Hematopoietic multipotent progenitor cell treated with erythropoietin and hydrocortisone succinate and interleukin-3 and kit ligand, for 17 days (in vitro differentiated cells): ENCODE measurements at regions not wholly inside any gene's neighbourhood (a gene's known extent, or its start where the extent isn't known, plus 50 kb on each side); places are given as distances from the start of the nearest gene placed in this dataset.
A peak's percentile ranks its signal among the peaks of the same experiment; 100 is the strongest.

Experiments used
- DNase-seq: peaks from one replicate; pipeline ENCODE4 v3.0.0-alpha.2; 2015; ENCODE audit warnings: low spot score

DNA sequence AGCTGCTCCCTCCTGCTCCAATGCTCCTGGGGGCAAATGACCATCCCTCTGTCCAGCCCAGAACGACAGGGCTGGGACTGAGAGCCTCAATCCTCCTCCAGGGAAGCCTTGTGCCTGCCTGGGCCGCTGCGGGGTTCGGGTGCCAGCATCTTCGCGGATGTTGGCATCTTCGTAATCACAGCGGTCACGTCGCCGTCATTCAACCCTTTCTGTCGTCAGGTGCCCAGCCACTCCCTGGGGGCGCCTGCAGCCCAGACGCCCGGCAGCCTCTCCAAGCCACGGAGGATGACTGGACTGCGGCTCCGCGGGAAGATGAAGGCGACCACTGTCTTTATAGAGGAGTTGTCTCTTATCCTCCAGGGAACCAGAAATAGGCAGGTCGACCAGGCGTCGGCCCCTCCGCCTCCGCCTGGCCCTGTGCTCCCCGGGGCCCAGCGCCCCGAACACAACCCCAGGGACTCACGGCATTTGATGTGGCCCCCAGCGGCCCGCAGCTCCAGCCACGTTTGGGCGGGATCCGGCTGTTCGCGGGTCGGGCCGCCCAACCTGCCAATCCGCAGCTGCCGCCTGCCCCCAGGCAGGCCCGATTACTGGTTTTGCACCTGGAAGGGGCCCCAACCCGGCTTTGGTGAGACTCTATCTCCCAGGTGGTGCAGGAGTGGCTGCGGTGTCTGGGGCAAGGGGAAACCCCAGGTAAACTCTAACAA, 113.9 kb downstream of the THNSL2 start:
- DNase-seq = no peak

DNA sequence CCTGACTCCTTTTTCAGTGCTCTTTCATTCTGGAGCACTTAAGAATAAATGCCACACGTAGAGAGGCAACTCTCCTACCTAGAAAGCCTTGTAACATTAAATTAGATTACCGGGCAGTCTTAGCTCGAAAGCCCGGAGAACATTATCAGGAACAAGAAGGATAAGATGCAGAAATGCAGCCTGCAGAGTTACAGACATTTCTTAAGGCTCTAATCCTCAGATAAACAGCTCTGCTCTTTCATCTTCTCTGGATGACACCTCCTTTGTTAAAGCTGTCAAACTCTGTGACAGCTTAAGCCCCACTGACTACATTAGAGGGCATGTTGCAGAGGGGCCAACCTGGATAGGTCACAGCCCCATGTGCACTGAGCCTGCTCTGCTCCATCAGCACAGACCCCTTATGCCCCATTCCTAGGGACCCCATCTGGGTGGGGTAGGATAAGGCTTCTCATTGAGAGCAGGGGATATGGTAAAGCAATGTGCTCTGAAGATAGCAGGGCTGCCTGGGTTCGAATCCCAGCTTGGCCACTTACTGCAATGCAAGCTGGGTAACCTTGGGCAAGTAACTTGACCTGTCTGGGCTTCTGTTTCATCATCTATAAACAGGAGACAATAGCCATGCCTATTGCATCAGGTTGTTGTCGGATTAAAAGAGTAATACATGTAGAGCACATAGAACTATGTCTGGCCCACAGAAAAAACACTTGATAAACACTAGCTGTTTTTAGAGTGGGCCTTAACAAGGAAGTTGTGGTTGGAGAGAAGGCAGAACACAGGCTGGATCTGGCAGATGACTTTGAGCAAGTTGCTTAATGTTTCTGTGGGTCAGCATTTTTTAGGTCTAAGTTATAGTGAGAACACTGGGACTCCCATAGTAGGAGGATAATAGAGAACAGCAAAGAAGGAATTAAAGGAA, 111.4 kb downstream of the THNSL2 start:
- no peak for DNase-seq

- no peak for DNase-seq
Observed at GRCh38 chr2:88269836-88270235, 99.7 kb downstream of the THNSL2 start.

GRCh38 chr2:88265352-88266303, 95.5 kb downstream of the THNSL2 start:
- no peak for DNase-seq

- DNase-seq = no peak
Observed at GRCh38 chr2:88263861-88264260, 93.7 kb downstream of the THNSL2 start.

- no peak for DNase-seq
Observed at GRCh38 chr2:88261725-88262124, 91.6 kb downstream of the THNSL2 start.

DNA sequence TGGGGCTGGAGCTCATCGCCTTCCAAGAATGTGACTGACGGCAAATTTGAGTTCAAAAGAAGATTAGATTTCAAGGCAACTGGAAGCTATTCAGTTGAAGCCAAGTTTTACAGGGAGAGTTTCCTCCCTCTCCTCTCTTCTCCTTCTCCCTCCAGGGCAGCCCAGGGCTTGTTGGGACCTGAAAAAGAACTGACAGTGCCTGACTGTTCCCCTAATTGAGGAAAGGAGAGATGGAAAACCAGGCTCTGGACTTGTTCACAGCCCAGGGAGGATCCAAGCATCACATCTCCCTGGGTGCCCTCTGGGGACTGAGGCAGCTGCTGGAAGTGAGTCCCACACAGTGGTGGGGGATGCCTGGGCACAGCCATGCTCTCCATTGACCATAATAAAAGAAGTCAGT, 88.1 kb downstream of the THNSL2 start:
- DNase-seq = no peak

DNA sequence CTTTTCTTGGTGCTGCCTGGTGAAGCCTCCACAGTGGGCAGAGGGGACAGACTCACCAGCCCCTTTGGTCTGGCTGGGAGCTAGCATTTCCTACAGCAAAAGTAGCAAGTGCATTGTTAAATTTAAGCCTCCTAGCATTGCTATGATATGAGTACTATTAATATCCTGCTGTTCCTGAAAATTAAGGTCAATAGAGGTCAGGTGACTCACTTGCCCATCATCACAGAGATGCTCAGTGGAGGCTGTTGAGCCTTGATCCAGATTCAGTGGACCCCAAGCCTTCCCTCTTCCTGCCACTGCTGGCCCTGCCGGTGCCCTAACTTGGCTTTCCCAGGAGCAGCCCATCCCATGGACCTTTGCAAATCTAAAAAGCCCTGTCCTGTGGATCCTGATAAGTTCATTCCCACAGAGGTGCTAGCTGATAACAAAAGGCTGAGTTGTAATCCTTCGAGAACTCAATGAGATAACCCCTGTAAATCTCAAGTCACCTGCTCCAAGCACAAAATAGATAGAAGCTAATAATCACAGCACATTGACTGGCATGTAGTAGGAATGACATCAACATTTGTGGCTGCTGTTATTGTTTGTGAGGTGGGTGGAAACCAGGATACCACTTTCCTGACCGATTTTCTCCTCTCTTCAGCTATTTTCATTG, 84.4 kb downstream of the THNSL2 start:
- no peak for DNase-seq

GRCh38 chr2:88253997-88254396, 83.9 kb downstream of the THNSL2 start:
- no peak for DNase-seq

- DNase-seq = no peak
Observed at GRCh38 chr2:88253375-88253774, 83.2 kb downstream of the THNSL2 start.

DNA sequence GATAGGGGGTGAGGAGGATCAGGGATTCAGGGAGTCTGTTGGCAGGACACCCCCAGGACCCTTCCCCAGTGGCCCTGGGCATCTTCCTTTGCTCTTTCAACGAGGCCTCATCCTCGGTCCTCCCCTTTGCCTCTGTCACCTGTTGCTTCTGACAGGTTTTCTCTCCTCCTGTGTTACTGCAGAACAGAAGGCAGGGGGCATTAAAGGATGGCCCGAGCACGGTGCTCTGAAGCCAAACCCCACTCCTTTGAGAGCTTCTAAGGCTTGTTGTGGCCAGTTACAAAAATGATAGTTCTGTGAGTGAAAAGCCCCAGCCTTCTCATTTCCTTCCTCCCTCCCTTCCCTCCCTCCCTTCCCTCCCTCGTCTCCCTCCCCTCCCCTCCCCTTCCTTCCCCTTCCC, 82.5 kb downstream of the THNSL2 start:
- DNase-seq = no peak

- DNase-seq = no peak
Observed at GRCh38 chr2:88252111-88252510, 82.0 kb downstream of the THNSL2 start.

- DNase-seq = peak; percentile 83
Observed at GRCh38 chr2:88250404-88250803, 80.3 kb downstream of the THNSL2 start.

- no peak for DNase-seq
Observed at GRCh38 chr2:88248280-88248828, 78.2 kb downstream of the THNSL2 start.

DNA sequence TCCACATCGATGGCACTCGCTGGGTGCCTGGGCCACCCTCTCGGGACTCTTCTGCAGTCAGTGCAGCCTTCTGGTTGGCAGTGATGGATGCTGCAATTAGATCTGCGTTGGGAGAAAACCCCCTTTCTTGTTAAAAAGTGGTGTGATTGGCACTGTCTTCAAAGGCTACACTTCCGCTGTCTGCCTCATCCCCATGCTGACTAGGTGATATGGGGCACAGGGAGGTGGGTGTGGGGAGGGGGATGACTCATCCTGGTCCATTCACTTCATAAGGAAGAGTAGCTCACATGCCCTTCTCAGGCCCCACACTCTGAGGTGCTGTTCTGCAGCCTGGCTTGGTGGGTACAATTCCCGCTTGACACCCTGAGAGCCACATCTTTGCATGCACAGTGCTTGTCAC, 77.4 kb downstream of the THNSL2 start:
- DNase-seq = no peak

GRCh38 chr2:88245109-88245508, 75.0 kb downstream of the THNSL2 start:
- DNase-seq = no peak

- DNase-seq = no peak
Observed at GRCh38 chr2:88239781-88240180, 69.6 kb downstream of the THNSL2 start.

DNA sequence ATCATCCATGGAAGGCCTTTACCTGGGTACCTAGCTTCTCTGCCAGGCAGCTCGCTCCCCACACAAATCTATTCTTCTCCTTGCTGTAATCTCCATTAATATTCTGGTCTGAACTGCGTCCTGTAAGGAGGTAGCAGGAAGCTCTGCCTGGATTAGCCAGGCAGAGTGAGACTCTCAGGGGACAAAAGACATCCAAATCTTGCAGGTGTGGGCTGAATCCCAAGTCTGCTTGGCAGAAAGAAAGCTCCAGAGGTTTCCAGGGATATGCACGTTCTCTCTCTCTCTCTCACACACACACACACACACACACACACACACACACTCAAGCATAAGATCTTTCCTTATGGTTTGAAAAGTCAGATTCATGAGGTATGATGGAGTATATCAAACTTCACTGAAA, 66.5 kb downstream of the THNSL2 start:
- no peak for DNase-seq
